ENCODE measurements at regions not wholly inside any gene's neighbourhood (a gene's known extent, or its start where the extent isn't known, plus 50 kb on each side); places are given as distances from the start of the nearest gene placed in this dataset.

- no peak for TF ChIP-seq REST (IDR thresholded peaks at IDR 0.05; ENCODE audit: low read depth)
- peak; percentile 22; the same call in 1 of the 2 replicates for TF ChIP-seq NFIC (IDR thresholded peaks at IDR 0.05)
Measured at GRCh38 chr5:93164690-93165089, 416.3 kb downstream of the NR2F1-AS1 start.

- TF ChIP-seq NFIC (IDR thresholded peaks at IDR 0.05) (peak; percentile 13; the same call in 1 of the 2 replicates), TEAD4 (IDR thresholded peaks at IDR 0.05) (peak; percentile 43; the same call in 1 of the 2 replicates), TCF12 (IDR thresholded peaks at IDR 0.05; ENCODE audit: low read depth) (no peak), CEBPB (IDR thresholded peaks at IDR 0.05) (no peak), EP300 (IDR thresholded peaks at IDR 0.05; ENCODE audit: borderline replicate concordance) (peak; percentile 56; the same call in 1 of the 2 replicates)
Measured at GRCh38 chr5:93163010-93163663, 417.9 kb downstream of the NR2F1-AS1 start.

GRCh38 chr5:93161661-93162654, 419.1 kb downstream of the NR2F1-AS1 start:
- TF ChIP-seq USF1 (IDR thresholded peaks at IDR 0.05) (no peak), RAD21 (IDR thresholded peaks at IDR 0.05; ENCODE audit: low read depth) (no peak), NFIC (IDR thresholded peaks at IDR 0.05) (no peak), TEAD4 (IDR thresholded peaks at IDR 0.05) (no peak), YY1 (IDR thresholded peaks at IDR 0.05; ENCODE audit: low read depth) (no peak), FOXM1 (IDR thresholded peaks at IDR 0.05; ENCODE audit: borderline replicate concordance, low read depth) (no peak), EGR1 (IDR thresholded peaks at IDR 0.05) (no peak), EP300 (IDR thresholded peaks at IDR 0.05; ENCODE audit: borderline replicate concordance) (no peak), CREB1 (IDR thresholded peaks at IDR 0.05; ENCODE audit: low read depth) (no peak), CEBPB (IDR thresholded peaks at IDR 0.05) (no peak), MAX (IDR thresholded peaks at IDR 0.05) (no peak), TCF12 (IDR thresholded peaks at IDR 0.05; ENCODE audit: low read depth) (no peak), ZBTB7A (IDR thresholded peaks at IDR 0.05; ENCODE audit: low read depth) (no peak), REST (IDR thresholded peaks at IDR 0.05; ENCODE audit: low read depth) (no peak), TAF1 (IDR thresholded peaks at IDR 0.05; ENCODE audit: low read depth) (no peak)

GRCh38 chr5:93158841-93159240, 422.2 kb downstream of the NR2F1-AS1 start:
- TF ChIP-seq ZBTB7A (IDR thresholded peaks at IDR 0.05; ENCODE audit: low read depth): no peak
- no peak for TF ChIP-seq MAX (IDR thresholded peaks at IDR 0.05)
- TF ChIP-seq FOXM1 (IDR thresholded peaks at IDR 0.05; ENCODE audit: borderline replicate concordance, low read depth): no peak

GRCh38 chr5:93156566-93156965, 424.5 kb downstream of the NR2F1-AS1 start:
- no peak for TF ChIP-seq CREB1 (IDR thresholded peaks at IDR 0.05; ENCODE audit: low read depth)

- TF ChIP-seq FOXM1 (IDR thresholded peaks at IDR 0.05; ENCODE audit: borderline replicate concordance, low read depth): no peak
- TF ChIP-seq CREB1 (IDR thresholded peaks at IDR 0.05; ENCODE audit: low read depth): no peak
- TF ChIP-seq EP300 (IDR thresholded peaks at IDR 0.05; ENCODE audit: borderline replicate concordance): no peak
- no peak for TF ChIP-seq YY1 (IDR thresholded peaks at IDR 0.05; ENCODE audit: low read depth)
- TF ChIP-seq EGR1 (IDR thresholded peaks at IDR 0.05): no peak
- no peak for TF ChIP-seq CEBPB (IDR thresholded peaks at IDR 0.05)
- no peak for TF ChIP-seq TEAD4 (IDR thresholded peaks at IDR 0.05)
- no peak for TF ChIP-seq TAF1 (IDR thresholded peaks at IDR 0.05; ENCODE audit: low read depth)
- no peak for TF ChIP-seq NFIC (IDR thresholded peaks at IDR 0.05)
- no peak for TF ChIP-seq RAD21 (IDR thresholded peaks at IDR 0.05; ENCODE audit: low read depth)
- TF ChIP-seq MAX (IDR thresholded peaks at IDR 0.05): no peak
- no peak for TF ChIP-seq TCF12 (IDR thresholded peaks at IDR 0.05; ENCODE audit: low read depth)
- no peak for TF ChIP-seq ZBTB7A (IDR thresholded peaks at IDR 0.05; ENCODE audit: low read depth)
- no peak for TF ChIP-seq USF1 (IDR thresholded peaks at IDR 0.05)
Measured at GRCh38 chr5:93154535-93154934, 426.5 kb downstream of the NR2F1-AS1 start.
